ENCODE measurements at regions not wholly inside any gene's neighbourhood (a gene's known extent, or its start where the extent isn't known, plus 50 kb on each side); places are given as distances from the start of the nearest gene placed in this dataset.

DNA sequence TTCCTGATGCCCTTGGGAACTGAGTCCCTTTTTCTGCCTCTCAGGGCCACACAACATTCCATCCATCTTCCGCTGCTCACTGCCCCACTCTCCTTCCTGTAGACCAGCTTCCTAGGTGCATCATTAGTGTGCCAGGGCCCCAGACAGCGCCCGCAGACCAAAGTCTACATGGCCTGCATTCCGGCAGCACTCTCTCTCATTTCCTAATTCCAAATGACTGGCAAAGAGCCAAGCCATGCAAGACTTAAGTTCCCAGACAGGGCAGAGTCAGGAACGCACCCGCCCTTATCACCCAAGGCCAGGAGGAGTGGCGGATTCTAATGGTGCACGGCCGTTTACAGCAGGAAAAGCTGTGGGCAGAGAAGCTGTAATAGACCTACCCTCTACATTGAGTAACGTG is 159.8 kb upstream of the ARID1B start:
- Mint-ChIP-seq H3K9me3 (peaks cover 14% of the 10 kb centered on the region), H3K4me1 (ENCODE audit: low read depth) (no peaks in the 10 kb centered on the region), H3K27me3 (no peaks in the 10 kb centered on the region), H3K36me3 (ENCODE audit: low read depth) (peaks cover 11% of the 10 kb centered on the region), H3K4me3 (no peak overlapping the region), H3K27ac (no peak overlapping the region)

DNA sequence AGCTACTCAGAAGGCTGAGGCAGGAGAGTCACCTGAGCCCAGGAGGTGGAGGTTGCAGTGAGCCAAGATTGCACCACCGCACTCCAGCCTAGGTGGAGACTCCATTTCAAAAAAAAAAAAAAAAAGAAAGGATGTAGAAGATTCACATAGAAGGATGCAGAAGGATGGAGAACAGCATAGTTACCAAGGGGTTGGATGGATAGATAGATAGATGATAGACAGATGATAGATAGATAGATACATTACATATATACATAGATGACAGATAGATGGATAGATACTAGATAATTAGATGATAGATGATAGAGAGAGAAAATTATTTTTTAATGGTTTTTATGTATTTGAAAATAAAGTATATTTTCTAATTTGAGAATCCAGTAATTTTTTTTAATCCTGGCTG is 160.7 kb upstream of the ARID1B start:
- no peak overlapping the region for H3K27ac Mint-ChIP-seq
- no peaks in the 10 kb centered on the region for H3K4me1 Mint-ChIP-seq (ENCODE audit: low read depth)
- H3K9me3 Mint-ChIP-seq, result peaks cover 20% of the 10 kb centered on the region
- H3K27me3 Mint-ChIP-seq, result no peaks in the 10 kb centered on the region
- H3K36me3 Mint-ChIP-seq (ENCODE audit: low read depth), result peaks cover 11% of the 10 kb centered on the region
- H3K4me3 Mint-ChIP-seq, result no peak overlapping the region

DNA sequence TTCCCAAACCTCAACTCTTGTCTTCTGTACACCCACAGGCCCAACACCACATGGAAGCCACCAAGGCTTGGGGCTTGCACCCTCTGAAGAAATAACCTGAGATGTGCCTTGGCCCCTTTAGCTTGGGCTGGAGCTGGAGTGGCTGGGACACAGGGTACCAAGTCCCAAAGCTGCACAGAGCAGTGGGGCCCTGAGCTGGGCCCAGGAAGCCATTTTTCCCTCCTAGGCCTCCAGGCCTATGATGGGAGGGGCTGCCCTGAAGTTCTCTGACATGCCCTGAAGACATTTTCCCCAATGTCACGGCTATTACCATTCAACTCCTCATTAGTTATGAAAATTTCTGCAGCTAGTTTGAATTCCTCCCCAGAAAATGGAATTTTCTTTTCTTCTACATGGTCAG is 163.2 kb upstream of the ARID1B start:
- Mint-ChIP-seq H3K4me1 (ENCODE audit: low read depth) (no peaks in the 10 kb centered on the region), H3K36me3 (ENCODE audit: low read depth) (peaks cover 11% of the 10 kb centered on the region), H3K27ac (no peak overlapping the region), H3K4me3 (no peak overlapping the region), H3K27me3 (no peaks in the 10 kb centered on the region), H3K9me3 (peaks cover 20% of the 10 kb centered on the region)

DNA sequence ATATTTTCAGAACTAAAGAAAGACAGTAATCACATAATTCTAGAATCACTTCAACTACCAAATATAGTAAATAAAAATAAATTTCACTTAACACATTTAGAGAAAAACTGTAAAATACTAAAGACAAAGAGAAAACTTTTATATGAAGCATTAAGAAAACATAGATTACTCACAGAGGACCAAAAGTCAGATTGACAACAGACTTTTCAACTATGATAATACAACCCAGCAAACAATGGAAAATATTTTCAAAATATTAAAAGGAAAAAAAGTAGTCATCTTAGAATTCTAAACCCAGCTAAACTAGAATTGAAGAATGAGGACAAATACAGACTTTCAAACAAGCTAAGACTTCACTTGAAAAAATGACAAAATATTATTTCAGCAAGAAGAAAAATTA is 164.8 kb upstream of the ARID1B start:
- Mint-ChIP-seq H3K4me1 (ENCODE audit: low read depth) (no peaks in the 10 kb centered on the region), H3K9me3 (peaks cover 20% of the 10 kb centered on the region), H3K36me3 (ENCODE audit: low read depth) (peaks cover 11% of the 10 kb centered on the region), H3K27me3 (no peaks in the 10 kb centered on the region), H3K27ac (no peak overlapping the region), H3K4me3 (no peak overlapping the region)

DNA sequence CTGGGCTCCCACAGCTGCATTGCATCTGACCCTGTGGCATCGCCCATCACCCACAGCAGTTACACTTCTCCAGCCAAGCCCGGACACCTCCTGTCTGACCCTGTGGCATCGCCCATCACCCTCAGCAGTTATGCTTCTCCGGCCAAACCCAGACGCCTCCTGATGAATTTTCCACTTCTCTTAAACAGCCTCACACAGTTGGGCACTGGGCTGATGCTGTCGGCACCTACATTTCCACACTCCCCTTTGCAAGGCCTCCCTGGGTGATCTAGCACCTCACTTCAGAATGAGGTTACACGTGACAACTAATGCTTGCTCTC is 175.2 kb upstream of the ARID1B start:
- H3K36me3 Mint-ChIP-seq (ENCODE audit: low read depth), result no peaks in the 10 kb centered on the region
- no peak overlapping the region for H3K4me3 Mint-ChIP-seq
- H3K9me3 Mint-ChIP-seq, result peaks cover 3% of the 10 kb centered on the region
- peaks cover 11% of the 10 kb centered on the region for H3K27me3 Mint-ChIP-seq
- no peaks in the 10 kb centered on the region for H3K4me1 Mint-ChIP-seq (ENCODE audit: low read depth)
- H3K27ac Mint-ChIP-seq, result no peak overlapping the region

DNA sequence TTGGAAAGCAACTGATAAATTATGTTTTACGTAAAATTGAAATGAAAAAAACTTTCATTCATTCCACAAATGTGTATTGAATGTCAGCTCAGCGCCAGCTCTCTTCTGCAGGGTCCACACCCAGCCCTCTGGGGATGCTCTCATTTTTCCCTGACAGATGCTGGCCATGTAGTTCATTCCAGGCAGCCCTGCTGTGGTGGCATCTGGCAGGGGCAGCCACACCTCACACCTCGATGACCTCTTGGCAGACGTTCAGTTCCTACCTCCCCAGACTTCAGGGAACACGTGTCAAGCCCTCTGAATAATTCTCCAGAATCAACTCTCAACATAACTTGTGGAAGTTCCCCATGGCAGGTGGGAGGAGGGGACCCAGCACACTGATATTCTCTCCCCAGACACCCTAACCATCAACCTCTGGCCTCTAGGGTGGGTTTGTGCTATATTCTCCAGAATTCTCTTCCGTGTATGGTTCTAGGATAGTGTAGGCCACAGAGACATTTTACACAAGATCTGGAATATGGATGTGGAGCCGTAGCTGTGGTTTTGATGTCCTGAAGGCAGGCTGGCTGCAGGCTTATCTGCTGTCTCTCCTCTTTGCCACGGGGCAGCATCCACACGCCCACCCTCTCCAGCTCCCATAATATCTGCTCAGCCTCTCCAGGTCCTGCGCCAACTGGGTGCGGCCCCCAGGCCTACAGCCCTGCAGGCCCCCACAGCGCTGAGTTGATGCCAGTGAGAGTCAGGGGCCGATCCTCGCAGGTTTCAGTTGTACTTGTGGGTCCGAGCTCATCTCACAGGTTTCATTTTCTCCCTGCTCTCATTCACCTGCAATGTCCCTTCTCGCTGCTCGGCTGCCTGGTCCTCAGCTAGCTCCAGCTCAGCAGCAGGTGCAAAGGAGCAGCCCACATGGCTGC is 175.8 kb upstream of the ARID1B start:
- Mint-ChIP-seq H3K4me1 (ENCODE audit: low read depth) (no peaks in the 10 kb centered on the region), H3K9me3 (peaks cover 3% of the 10 kb centered on the region), H3K27me3 (peaks cover 11% of the 10 kb centered on the region), H3K27ac (no peak overlapping the region), H3K36me3 (ENCODE audit: low read depth) (no peaks in the 10 kb centered on the region), H3K4me3 (no peak overlapping the region)

DNA sequence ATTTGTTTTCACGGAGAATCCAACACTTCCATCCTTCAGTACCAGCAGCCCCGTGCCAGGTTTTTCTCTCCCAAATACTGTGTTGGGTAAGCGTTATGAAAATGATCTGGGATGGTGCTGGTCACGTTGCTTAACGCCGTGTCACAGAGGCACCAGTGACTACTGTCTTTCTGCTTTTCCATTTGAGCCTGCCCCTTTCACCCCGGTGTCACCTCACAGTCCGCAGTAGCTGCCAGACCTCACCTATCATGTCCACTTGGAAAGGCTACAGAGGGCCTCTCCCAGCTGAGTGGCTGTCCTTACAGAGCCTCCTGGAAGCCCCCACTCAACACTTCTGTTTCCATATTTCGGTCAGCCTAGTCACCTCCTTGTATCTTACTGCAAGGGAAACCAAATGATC is 176.5 kb upstream of the ARID1B start:
- no peak overlapping the region for H3K27ac Mint-ChIP-seq
- H3K4me3 Mint-ChIP-seq, result no peak overlapping the region
- H3K4me1 Mint-ChIP-seq (ENCODE audit: low read depth), result no peaks in the 10 kb centered on the region
- peaks cover under 1% of the 10 kb centered on the region for H3K9me3 Mint-ChIP-seq
- peaks cover 8% of the 10 kb centered on the region for H3K27me3 Mint-ChIP-seq
- H3K36me3 Mint-ChIP-seq (ENCODE audit: low read depth), result no peaks in the 10 kb centered on the region

DNA sequence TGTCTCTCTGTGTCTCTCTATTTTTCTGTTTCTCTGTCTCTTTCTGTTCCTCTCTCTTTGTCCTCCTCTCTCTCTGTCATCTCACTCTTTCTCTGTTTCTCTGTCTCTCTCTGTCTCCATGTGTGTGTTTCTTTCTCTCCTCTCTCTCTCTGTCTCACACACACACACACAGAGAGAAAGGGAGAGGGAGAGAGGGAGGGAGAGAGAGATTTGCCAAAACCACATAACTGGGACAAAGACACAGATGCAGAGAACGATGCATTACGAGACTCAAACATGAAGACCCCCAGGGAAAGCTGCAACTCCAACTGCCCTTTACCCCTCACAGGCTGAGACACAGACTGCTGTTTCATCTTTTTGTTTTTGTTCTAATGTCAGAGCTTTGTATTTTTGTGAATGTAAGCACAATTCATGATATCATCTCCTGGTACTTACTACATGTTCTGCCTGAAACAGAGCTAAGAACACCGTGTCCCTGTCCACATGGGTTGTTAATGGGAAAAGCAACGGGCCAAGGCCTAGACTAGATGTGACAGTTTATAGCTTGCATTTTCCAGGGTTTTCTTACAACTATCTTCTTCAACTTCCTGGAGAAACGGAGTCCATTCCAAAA is 177.1 kb upstream of the ARID1B start:
- no peaks in the 10 kb centered on the region for H3K9me3 Mint-ChIP-seq
- peaks cover 7% of the 10 kb centered on the region for H3K27me3 Mint-ChIP-seq
- no peak overlapping the region for H3K4me3 Mint-ChIP-seq
- no peaks in the 10 kb centered on the region for H3K4me1 Mint-ChIP-seq (ENCODE audit: low read depth)
- no peaks in the 10 kb centered on the region for H3K36me3 Mint-ChIP-seq (ENCODE audit: low read depth)
- no peak overlapping the region for H3K27ac Mint-ChIP-seq

DNA sequence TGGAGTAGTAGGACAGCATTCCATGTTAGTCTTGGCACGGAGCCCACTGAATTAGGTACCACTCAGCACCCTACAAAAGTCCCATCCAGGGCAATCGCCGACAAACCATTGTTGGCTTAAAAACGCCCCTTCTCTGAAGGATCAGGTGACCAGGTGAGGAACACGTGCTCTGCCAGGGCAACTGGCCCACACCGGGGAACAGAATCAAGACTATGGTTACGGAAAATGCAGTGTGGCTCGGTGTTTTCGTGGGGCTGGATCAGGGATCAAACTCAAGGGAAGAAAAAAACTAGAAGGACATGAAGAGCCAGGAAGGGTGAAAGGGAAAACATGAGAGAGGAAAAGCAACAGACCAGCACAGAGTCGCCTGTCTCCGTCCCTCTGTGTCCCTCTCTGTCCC is 177.8 kb upstream of the ARID1B start:
- H3K36me3 Mint-ChIP-seq (ENCODE audit: low read depth), result no peaks in the 10 kb centered on the region
- no peak overlapping the region for H3K4me3 Mint-ChIP-seq
- H3K27ac Mint-ChIP-seq, result no peak overlapping the region
- peaks cover 4% of the 10 kb centered on the region for H3K9me3 Mint-ChIP-seq
- peaks cover 7% of the 10 kb centered on the region for H3K27me3 Mint-ChIP-seq
- H3K4me1 Mint-ChIP-seq (ENCODE audit: low read depth), result no peaks in the 10 kb centered on the region

DNA sequence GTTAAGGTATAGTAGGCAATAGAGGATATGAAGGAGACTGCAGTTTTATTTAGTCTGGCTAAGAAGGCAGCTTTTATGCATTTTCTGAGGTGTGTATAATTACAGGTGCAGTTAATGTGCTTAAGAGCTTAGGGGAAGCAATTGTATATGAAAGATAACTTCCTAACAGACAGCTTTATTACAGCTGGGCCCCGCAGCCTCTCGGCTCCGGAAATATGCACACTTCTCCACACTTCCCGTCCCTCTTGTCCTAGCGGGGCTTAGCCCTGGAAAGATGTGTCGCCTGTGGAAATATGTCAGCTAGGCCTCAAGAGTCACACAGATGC is 178.4 kb upstream of the ARID1B start:
- H3K4me1 Mint-ChIP-seq (ENCODE audit: low read depth), result no peaks in the 10 kb centered on the region
- no peak overlapping the region for H3K4me3 Mint-ChIP-seq
- H3K9me3 Mint-ChIP-seq, result peaks cover 4% of the 10 kb centered on the region
- H3K27ac Mint-ChIP-seq, result no peak overlapping the region
- H3K27me3 Mint-ChIP-seq, result peaks cover 7% of the 10 kb centered on the region
- H3K36me3 Mint-ChIP-seq (ENCODE audit: low read depth), result no peaks in the 10 kb centered on the region

DNA sequence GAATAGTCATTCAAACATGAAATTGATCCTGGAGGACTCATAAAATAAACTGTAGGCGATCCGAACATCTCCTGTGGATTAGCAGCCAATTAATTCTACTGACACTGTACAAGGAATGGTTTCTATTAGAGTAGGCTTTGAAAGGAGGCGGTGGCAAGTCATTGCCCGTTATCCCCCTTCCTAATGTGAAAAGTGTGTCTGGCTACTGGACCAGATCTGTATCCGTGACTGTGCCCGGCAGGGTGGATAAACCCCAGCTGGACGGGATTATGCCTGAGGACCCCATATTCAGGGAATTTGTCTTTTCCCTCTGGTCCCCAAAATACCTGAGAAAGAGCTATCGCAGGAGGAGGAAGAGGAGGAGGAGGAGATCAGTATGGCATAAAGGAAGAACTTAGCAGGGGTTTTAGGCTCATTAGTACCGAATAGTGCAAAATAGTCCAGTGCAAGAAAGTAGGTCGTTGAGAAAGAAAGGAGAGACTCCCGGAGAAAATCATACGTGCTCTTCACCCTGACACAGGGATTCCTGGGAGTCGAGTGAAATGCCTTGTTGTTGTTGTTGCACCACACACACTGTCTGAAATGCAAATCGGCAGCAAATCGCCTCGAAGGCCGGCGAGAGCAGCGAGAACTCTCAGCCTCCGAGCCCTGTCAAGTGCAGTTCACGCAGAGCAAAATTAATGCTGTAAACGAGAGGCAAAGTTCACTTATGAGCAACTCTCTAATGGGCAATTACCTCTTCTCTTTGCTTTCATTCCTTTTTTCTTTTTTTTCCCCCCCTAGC is 178.9 kb upstream of the ARID1B start:
- Mint-ChIP-seq H3K9me3 (peaks cover 4% of the 10 kb centered on the region), H3K36me3 (ENCODE audit: low read depth) (no peaks in the 10 kb centered on the region), H3K4me3 (no peak overlapping the region), H3K27me3 (peaks cover 7% of the 10 kb centered on the region), H3K4me1 (ENCODE audit: low read depth) (no peaks in the 10 kb centered on the region), H3K27ac (no peak overlapping the region)

DNA sequence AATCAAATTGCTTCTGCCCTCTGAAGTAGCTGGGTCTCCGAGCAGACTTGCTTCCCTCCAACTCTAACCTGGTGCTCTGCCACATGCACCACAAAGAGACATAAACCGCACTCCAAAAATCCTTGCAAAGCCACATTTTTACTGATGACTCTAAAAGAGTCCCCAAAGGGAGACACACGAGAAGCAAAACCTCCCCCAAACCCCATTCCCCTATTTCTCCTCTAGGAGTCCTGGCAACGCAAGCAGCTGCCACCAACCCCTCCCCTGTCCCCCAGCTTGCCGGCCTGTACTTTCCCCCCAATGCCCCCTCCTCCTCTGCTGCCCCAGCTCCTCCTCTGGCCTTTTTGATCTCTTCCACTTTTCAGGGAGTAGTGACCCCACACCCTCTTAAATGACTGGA is 180.1 kb upstream of the ARID1B start:
- Mint-ChIP-seq H3K9me3 (peaks cover 4% of the 10 kb centered on the region), H3K4me3 (no peak overlapping the region), H3K36me3 (ENCODE audit: low read depth) (no peaks in the 10 kb centered on the region), H3K4me1 (ENCODE audit: low read depth) (no peaks in the 10 kb centered on the region), H3K27me3 (peaks cover 9% of the 10 kb centered on the region), H3K27ac (no peak overlapping the region)

DNA sequence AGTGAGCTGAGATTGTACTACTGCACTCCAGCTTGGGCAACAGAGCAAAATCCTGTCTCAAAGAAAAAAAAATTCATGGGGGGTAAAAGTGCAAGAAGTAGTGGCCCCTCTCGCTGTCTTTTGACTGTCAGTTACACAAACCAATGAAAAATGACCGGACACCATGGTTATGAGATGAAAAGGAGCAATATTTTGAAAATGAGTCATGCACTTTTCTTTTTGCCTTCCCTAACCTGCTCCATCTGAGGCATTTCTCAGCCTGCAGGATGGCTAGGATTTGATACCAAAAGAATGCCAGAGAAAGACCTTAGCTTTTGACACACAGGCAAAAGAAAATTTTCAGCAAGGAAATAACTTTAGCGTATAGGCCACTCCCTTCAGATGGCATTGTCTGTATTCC is 181.7 kb upstream of the ARID1B start:
- no peak overlapping the region for H3K27ac Mint-ChIP-seq
- no peaks in the 10 kb centered on the region for H3K36me3 Mint-ChIP-seq (ENCODE audit: low read depth)
- H3K4me1 Mint-ChIP-seq (ENCODE audit: low read depth), result no peaks in the 10 kb centered on the region
- H3K27me3 Mint-ChIP-seq, result peaks cover 17% of the 10 kb centered on the region
- H3K9me3 Mint-ChIP-seq, result peaks cover 4% of the 10 kb centered on the region
- no peak overlapping the region for H3K4me3 Mint-ChIP-seq

DNA sequence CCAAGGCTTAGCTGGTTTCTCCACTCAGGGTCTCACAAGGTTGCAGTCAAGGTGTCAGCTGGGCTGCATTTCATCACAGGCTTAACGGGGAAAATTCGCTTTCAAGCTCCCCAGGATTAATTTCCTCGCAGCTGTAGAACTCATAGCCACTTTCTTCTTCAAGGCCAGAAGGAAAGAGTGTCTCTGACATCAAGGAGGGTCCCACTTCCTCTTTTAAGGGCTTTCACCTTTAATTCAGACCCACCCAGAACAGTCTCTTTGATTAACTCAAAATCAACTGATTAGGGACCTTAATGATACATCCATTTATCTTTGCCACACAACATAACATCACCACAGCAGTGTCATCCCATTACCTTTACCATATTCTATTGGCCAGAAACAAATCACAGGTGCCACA is 183.3 kb upstream of the ARID1B start:
- Mint-ChIP-seq H3K9me3 (peaks cover 4% of the 10 kb centered on the region), H3K4me3 (no peak overlapping the region), H3K27ac (no peak overlapping the region), H3K27me3 (peaks cover 20% of the 10 kb centered on the region), H3K36me3 (ENCODE audit: low read depth) (no peaks in the 10 kb centered on the region), H3K4me1 (ENCODE audit: low read depth) (no peaks in the 10 kb centered on the region)

DNA sequence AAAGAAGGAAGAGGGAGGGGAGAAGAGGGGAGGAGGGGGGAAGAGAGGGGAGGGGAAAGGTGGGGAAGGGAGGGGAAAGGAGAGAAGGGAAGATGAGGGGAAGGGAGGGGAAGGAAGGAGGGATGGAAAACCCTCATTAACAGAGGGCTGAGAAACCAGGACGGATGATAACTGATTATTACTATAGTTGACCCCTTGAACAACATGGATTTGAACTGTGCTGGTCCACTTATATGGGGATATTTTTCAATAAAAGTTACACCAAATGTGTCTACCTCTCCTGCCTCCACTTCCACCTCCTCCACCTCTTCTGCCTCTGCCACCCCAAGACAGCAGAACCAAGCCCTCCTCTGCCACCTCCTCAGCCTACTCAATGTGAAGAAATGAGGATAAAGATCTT is 184.1 kb upstream of the ARID1B start:
- peaks cover 4% of the 10 kb centered on the region for H3K9me3 Mint-ChIP-seq
- no peak overlapping the region for H3K27ac Mint-ChIP-seq
- peaks cover 20% of the 10 kb centered on the region for H3K27me3 Mint-ChIP-seq
- no peaks in the 10 kb centered on the region for H3K36me3 Mint-ChIP-seq (ENCODE audit: low read depth)
- H3K4me1 Mint-ChIP-seq (ENCODE audit: low read depth), result no peaks in the 10 kb centered on the region
- no peak overlapping the region for H3K4me3 Mint-ChIP-seq
